Astrocyte of the spinal cord (primary cell): ENCODE measurements at regions not wholly inside any gene's neighbourhood (a gene's known extent, or its start where the extent isn't known, plus 50 kb on each side); places are given as distances from the start of the nearest gene placed in this dataset.

ENCODE experiments used
- DNase-seq: peaks from one replicate; pipeline ENCODE4 v3.0.0; 2011; ENCODE audit warnings: low read depth, low spot score
- H3K4me3 ChIP-seq: 2 replicates; pipeline ENCODE4 v1.5.1; 2011; ENCODE audit warnings: low read depth, mild to moderate bottlenecking, low read length, moderate library complexity
- CTCF ChIP-seq: IDR thresholded peaks from 2 replicates; pipeline ENCODE4 v1.5.1; 2012; ENCODE audit warnings: low read depth, mild to moderate bottlenecking, low read length, inconsistent platforms
- in situ Hi-C: cut with HindIII; loops from 2 replicates; pipeline ENCODE4 v1.10.0; 2017; ENCODE audit warnings: low sequenced_read_pairs

- H3K4me3 ChIP-seq, result no peak overlapping the region
- TF ChIP-seq CTCF, result no peak
- in situ Hi-C loops, result no loop called here
- DNase-seq, result no peak
Observed at GRCh38 chr2:8448824-8449556, 232.9 kb upstream of the ID2 start.

DNA sequence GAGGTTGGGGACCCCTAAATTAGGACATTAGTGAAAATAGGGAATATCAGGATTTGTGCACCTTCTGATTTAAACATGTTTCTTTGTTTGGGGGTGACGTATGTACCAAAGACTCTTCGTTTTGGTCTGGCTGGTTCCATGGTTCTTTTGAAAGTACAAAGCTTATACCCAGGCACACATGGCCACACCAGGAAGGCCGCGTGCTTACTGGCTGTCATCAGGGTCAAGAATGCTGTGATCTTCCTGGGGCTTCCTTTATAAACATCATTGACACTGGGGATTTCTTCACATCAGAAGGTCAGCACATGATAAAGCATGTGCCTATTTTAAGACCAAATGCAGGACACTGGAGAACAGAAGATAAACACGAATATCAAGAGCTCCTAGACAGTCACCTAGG lies 230.6 kb upstream of the ID2 start:
- DNase-seq, result no peak
- in situ Hi-C loops, result no loop called here
- no peak overlapping the region for H3K4me3 ChIP-seq
- TF ChIP-seq CTCF, result no peak

- H3K4me3 ChIP-seq, result no peak overlapping the region
- TF ChIP-seq CTCF, result no peak
- in situ Hi-C loops, result no loop called here
- DNase-seq, result no peak
Observed at GRCh38 chr2:8452296-8452695, 229.6 kb upstream of the ID2 start.

- no peak for TF ChIP-seq CTCF
- H3K4me3 ChIP-seq, result no peak overlapping the region
- in situ Hi-C loops, result no loop called here
- DNase-seq, result peak; percentile 33
Observed at GRCh38 chr2:8452979-8453903, 228.6 kb upstream of the ID2 start.

GRCh38 chr2:8453904-8454302 lies 228.0 kb upstream of the ID2 start:
- peak; percentile 54 for DNase-seq
- in situ Hi-C loops, result no loop called here
- no peak for TF ChIP-seq CTCF
- no peak overlapping the region for H3K4me3 ChIP-seq

DNA sequence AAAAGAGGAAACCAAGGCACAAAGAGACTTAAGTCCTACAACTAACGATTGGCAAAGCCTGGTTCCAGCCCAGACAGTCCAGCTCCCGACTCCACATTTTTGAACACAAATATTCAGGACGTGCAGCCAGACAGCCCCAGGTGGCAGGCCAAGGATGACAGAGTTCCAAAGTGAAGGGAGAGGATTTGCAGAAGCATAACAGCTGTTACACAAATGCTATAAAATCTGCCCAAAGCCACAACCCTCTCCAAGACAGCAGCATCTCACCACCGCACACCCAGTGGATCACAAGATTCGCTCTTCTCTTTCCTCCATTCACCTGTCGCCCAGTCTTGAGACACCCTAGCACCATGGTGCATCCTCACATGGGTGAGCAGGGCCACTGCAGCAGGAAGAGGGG lies 227.1 kb upstream of the ID2 start:
- TF ChIP-seq CTCF, result no peak
- H3K4me3 ChIP-seq, result no peak overlapping the region
- DNase-seq, result no peak
- in situ Hi-C loops, result no loop called here
